ENCODE measurements at regions not wholly inside any gene's neighbourhood (a gene's known extent, or its start where the extent isn't known, plus 50 kb on each side); places are given as distances from the start of the nearest gene placed in this dataset.
"Not testable (repeated sequence)": the region's sequence is repeated elsewhere in the genome, so short reads cannot be mapped to it uniquely, and the experiment has no call there.

DNA sequence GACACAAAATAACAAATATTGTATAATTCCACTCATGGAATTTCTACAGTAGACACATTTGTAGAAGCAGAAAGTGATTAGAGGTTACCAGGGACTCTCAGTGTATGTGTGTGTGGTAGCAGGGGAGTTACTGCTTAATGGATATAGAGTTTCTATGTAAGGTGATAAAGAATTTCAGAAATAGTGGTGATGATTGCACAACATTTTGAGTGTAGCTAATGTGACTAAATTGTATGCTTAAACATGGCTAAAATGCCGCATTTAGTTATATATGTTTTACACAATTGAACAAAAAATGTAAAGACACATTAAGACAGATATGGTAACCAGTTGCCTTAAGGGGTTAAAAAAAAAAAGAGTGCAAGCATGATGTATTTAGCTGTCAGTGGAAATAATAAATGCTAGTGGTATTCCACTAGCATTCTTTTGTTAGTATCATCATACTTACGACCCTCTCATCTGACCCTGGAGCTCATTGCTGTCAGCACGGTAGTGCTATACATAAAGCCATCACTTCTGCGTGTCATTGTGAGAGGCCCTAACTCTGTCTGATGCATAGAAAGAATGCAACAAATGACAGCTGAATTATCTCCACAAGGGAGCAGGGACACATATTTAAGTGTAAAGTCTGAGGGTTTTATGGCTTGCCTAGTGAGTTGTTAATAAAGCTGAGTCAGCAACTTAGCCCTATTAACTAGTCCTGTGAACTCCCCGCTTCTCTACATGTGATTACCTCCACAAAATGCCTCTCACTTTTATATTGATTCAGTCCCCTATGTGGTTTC lies 134.1 kb upstream of the RXFP2 start:
- intact Hi-C loops (cut with micrococcal nuclease), result no loop called here
- no peaks in the 10 kb centered on the region for H3K36me3 ChIP-seq
- no peak for TF ChIP-seq CTCF (IDR thresholded peaks at IDR 0.05; ENCODE audit: borderline replicate concordance)

DNA sequence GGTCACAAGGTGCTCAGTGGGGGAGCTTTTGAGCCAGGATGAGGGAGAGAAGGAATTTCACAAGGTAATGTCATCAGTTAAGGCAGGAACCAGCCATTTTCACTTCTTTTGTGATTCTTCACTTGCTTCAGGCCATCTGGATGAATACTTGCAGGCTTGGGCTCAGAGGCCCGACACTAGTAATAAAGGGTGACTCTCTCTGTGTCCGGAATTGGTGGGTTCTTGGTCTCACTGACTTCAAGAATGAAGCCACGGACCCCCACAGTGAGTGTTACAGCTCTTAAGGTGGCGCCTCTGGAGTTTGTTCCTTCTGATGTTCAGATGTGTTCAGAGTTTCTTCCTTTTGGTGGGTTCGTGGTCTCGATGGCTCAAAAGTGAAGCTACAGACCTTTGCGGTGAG lies 131.8 kb upstream of the RXFP2 start:
- not testable (repeated sequence) for DNase-seq, H3K4me1 ChIP-seq, H3K36me3 ChIP-seq

More for the DNA sequence above, 134.1 kb upstream of the RXFP2 start:
- Histone ChIP-seq H3K4me3 (no peak overlapping the region), H3K27ac (replicated peaks) (no peak overlapping the region), H3K9me3 (replicated peaks) (no peaks in the 10 kb centered on the region), H3K27me3 (ENCODE audit: low read depth) (no peaks in the 10 kb centered on the region), H3K4me1 (no peaks in the 10 kb centered on the region)
- DNase-seq, result no peak

GRCh38 chr13:31608780-31609179 lies 130.5 kb upstream of the RXFP2 start:
- H3K36me3 ChIP-seq; intact Hi-C loops (cut with micrococcal nuclease): not testable (repeated sequence)
- H3K9me3 ChIP-seq (replicated peaks), result peaks cover 10% of the 10 kb centered on the region

More for the DNA sequence above, 131.8 kb upstream of the RXFP2 start:
- H3K27ac ChIP-seq (replicated peaks); intact Hi-C loops (cut with micrococcal nuclease); H3K9me3 ChIP-seq (replicated peaks); H3K4me3 ChIP-seq; H3K27me3 ChIP-seq (ENCODE audit: low read depth): not testable (repeated sequence)

DNA sequence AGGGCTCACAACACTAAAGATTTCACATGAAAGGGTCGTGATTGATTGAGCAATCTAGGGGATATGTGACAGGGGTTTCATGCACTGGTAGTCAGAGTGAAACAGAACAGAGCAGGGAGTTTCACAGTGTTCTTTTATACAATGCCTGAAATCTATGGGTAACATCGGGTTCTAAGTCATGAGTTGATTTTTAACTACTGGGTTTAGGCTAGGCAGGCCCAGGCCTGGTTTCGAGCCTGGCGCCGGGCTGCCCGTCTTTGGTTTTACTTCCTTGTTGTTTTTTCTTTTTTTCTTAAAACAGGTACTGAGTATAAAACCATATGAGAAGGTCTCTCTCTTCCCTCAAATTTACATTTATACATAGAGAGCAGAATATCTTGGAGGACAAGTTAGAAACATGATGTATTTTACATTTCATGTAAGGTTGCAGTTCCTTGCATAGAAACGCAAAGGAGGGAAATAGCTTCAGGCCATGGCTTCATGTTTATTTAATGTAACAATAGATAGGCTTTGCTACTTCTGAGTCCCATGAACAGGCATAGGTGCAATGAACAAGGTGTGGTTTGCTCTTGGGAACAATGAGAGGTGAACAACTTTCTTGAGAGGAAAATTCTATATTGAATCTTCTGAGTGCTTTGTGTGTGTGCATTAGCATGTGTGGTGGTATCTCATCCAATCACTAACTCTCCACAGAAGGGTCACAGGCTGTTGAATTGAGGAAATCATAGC lies 128.9 kb upstream of the RXFP2 start:
- intact Hi-C loops (cut with micrococcal nuclease), result no loop called here
- Histone ChIP-seq H3K4me3 (no peak overlapping the region), H3K36me3 (no peaks in the 10 kb centered on the region), H3K9me3 (replicated peaks) (peaks cover 16% of the 10 kb centered on the region), H3K27me3 (ENCODE audit: low read depth) (no peaks in the 10 kb centered on the region), H3K4me1 (no peaks in the 10 kb centered on the region), H3K27ac (replicated peaks) (no peak overlapping the region)
- DNase-seq, result no peak
- no peak for TF ChIP-seq CTCF (IDR thresholded peaks at IDR 0.05; ENCODE audit: borderline replicate concordance)

More at GRCh38 chr13:31608780-31609179, 130.5 kb upstream of the RXFP2 start:
- not testable (repeated sequence) for H3K4me1 ChIP-seq; H3K27me3 ChIP-seq (ENCODE audit: low read depth); H3K4me3 ChIP-seq; H3K27ac ChIP-seq (replicated peaks); DNase-seq

- H3K27me3 ChIP-seq (ENCODE audit: low read depth), result no peaks in the 10 kb centered on the region
- no peaks in the 10 kb centered on the region for H3K36me3 ChIP-seq
- H3K27ac ChIP-seq (replicated peaks), result no peak overlapping the region
- H3K4me1 ChIP-seq, result no peaks in the 10 kb centered on the region
- no peak for DNase-seq
- no peak overlapping the region for H3K4me3 ChIP-seq
- H3K9me3 ChIP-seq (replicated peaks), result peaks cover 16% of the 10 kb centered on the region
- intact Hi-C loops (cut with micrococcal nuclease), result no loop called here
- no peak for TF ChIP-seq CTCF (IDR thresholded peaks at IDR 0.05; ENCODE audit: borderline replicate concordance)
These were observed 128.1 kb upstream of the RXFP2 start for GRCh38 chr13:31611214-31611613.

DNA sequence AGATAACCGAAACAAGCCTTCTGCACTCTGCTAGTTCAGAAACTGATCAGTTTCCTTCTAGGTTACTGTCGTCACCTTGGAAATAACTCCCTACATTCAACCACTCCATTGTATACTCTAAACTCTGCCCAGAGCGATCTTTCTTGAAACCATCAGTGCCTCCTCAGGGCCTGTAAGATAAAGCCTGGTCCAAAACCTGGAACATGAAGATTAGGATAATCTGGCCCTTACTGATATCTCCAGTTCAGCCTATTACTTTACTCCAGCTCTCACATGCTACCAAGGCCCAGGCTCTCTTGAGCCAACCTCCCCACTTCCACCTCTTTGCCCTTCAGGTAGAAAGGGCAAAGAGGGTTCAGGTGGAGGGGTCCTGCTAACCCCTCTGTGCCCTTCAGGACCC lies 125.3 kb upstream of the RXFP2 start:
- intact Hi-C loops (cut with micrococcal nuclease), result no loop called here
- H3K27ac ChIP-seq (replicated peaks), result no peak overlapping the region
- no peaks in the 10 kb centered on the region for H3K36me3 ChIP-seq
- peaks cover 16% of the 10 kb centered on the region for H3K9me3 ChIP-seq (replicated peaks)
- H3K4me1 ChIP-seq, result no peaks in the 10 kb centered on the region
- no peaks in the 10 kb centered on the region for H3K27me3 ChIP-seq (ENCODE audit: low read depth)
- TF ChIP-seq CTCF (IDR thresholded peaks at IDR 0.05; ENCODE audit: borderline replicate concordance), result no peak
- no peak for DNase-seq
- H3K4me3 ChIP-seq, result no peak overlapping the region

Data from left ventricle myocardium inferior (tissue), 1 donor.